Endothelial cell of umbilical vein (primary cell): ENCODE measurements at regions not wholly inside any gene's neighbourhood (a gene's known extent, or its start where the extent isn't known, plus 50 kb on each side); places are given as distances from the start of the nearest gene placed in this dataset.
A peak's percentile ranks its signal among the peaks of the same experiment; 100 is the strongest.

Experiments
- BruUV-seq: library from RNA; stranded (reverse); fragments of 400-500 nt; replicated peaks from 2 replicates; lab custom pipeline; 2021; lab: Mats Ljungman, UMichigan
- CTCF ChIA-PET: fragments of 300-600, 350-600 bp; sonication (Branson Sonifier 250); formaldehyde crosslinking; loops from one replicate; lab custom pipeline; 2021; ENCODE audit warnings: antibody characterized with exemption, inconsistent platforms; lab: Charles Lee
- POLR2A ChIA-PET: fragments of 300-600, 350-600 bp; sonication (Branson Sonifier 250); formaldehyde crosslinking; loops from one replicate; lab custom pipeline; 2021; ENCODE audit warnings: antibody characterized with exemption, inconsistent platforms; lab: Charles Lee
- DNase-seq: peaks from one replicate; pipeline ENCODE4 v3.0.0-alpha.2; 2011; ENCODE audit warnings: low read depth, low spot score
- FAIRE-seq: peaks from 2 replicates; lab custom pipeline; 2011; peaks lifted over from hg19 to GRCh38; lab: Jason Lieb, UNC
- H2AFZ ChIP-seq: 2 replicates; pipeline ENCODE4 v1.6.0; 2012; ENCODE audit warnings: low read depth, low read length, control low read depth, inconsistent platforms
- H3K27ac ChIP-seq: 2 replicates; pipeline ENCODE4 v1.5.1; 2011; ENCODE audit warnings: low read depth, mild to moderate bottlenecking, control low read depth, low read length, moderate library complexity; ENCODE audit not compliant: insufficient read depth
- H3K27me3 ChIP-seq, 2 experiments: 2 replicates each; pipeline versions ENCODE4 v1.6.0 to v1.6.1; 2011; ENCODE audit warnings: low read length in 2 of 2, mixed read lengths in 1 of 2; ENCODE audit not compliant: control insufficient read depth in 2 of 2, insufficient read depth in 2 of 2
- H3K36me3 ChIP-seq, 2 experiments: 2 replicates in 1 of 2; 3 replicates in 1 of 2; pipeline ENCODE4 v1.5.1; 2011; ENCODE audit warnings: low read length in 2 of 2, mild to moderate bottlenecking in 1 of 2, moderate library complexity in 1 of 2; ENCODE audit not compliant: control insufficient read depth in 2 of 2, insufficient read depth in 2 of 2; ENCODE audit errors: extremely low read depth in 1 of 2
- H3K4me1 ChIP-seq: 3 replicates; pipeline ENCODE4 v1.5.1; 2011; ENCODE audit warnings: mild to moderate bottlenecking, low read length; ENCODE audit not compliant: control insufficient read depth, insufficient read depth; ENCODE audit errors: extremely low read depth
- H3K4me2 ChIP-seq: 2 replicates; pipeline ENCODE4 v1.6.1; 2011; ENCODE audit warnings: low read length, control low read depth, mixed read lengths; ENCODE audit not compliant: insufficient read depth
- H3K4me3 ChIP-seq, 3 experiments: fragments of 200-600 bp in 1 of 3; sonication (generic), shearing (Covaris generic) in 1 of 3; replicated peaks in 1 of 3; 2 replicates each; pipeline ENCODE4 v1.5.1; 2011 to 2016; ENCODE audit warnings: control low read depth in 3 of 3, low read length in 3 of 3, mild to moderate bottlenecking in 2 of 3, inconsistent platforms in 1 of 3, low read depth in 1 of 3, moderate library complexity in 1 of 3; ENCODE audit not compliant: insufficient read depth in 1 of 3
- H3K79me2 ChIP-seq: 2 replicates; pipeline ENCODE4 v1.6.0; 2012; ENCODE audit warnings: low read length, inconsistent platforms; ENCODE audit not compliant: control insufficient read depth, insufficient read depth
- H3K9ac ChIP-seq: replicated peaks from 2 replicates; pipeline ENCODE3; 2011; ENCODE audit warnings: low read length, control low read depth; ENCODE audit not compliant: insufficient read depth; ENCODE audit errors: extremely low read depth
- H3K9me1 ChIP-seq: replicated peaks from 3 replicates; pipeline ENCODE4 v1.6.0; 2011; ENCODE audit warnings: mild to moderate bottlenecking, low read length; ENCODE audit not compliant: control insufficient read depth, insufficient read depth; ENCODE audit errors: extremely low read depth
- H3K9me3 ChIP-seq: replicated peaks from 2 replicates; pipeline ENCODE4 v1.5.1; 2012; ENCODE audit warnings: low read length, inconsistent platforms; ENCODE audit not compliant: control insufficient read depth, insufficient read depth
- H4K20me1 ChIP-seq: replicated peaks from 2 replicates; pipeline ENCODE3; 2011; ENCODE audit warnings: mild to moderate bottlenecking, low read length; ENCODE audit not compliant: control insufficient read depth, insufficient read depth; ENCODE audit errors: extremely low read depth
- EZH2 ChIP-seq: IDR thresholded peaks from 2 replicates; pipeline ENCODE4 v1.6.1; 2012; ENCODE audit warnings: borderline replicate concordance, low read depth, mild to moderate bottlenecking, moderate library complexity, low read length, inconsistent platforms; ENCODE audit not compliant: severe bottlenecking
- MYC ChIP-seq: IDR thresholded peaks from one replicate; pipeline ENCODE4 v1.6.1; 2011; ENCODE audit warnings: mild to moderate bottlenecking, low read depth, low read length
- dilution Hi-C: fragments of 300-500 bp; cut with MboI; formaldehyde crosslinking; loops from one replicate; pipeline ENCODE4 v1.15.0; 2019; ENCODE audit warnings: low sequenced_read_pairs; ENCODE audit not compliant: extremely low pct_ligation_motif_present
- intact Hi-C: fragments of 100-400 bp; cut with micrococcal nuclease; formaldehyde crosslinking; loops from one replicate; pipeline ENCODE4 v1.10.0; 2022
- TF ChIP-seq, protein P1 (sequence below), 2 donors: IDR thresholded peaks; 1 replicate in 1 of 2; 2 replicates in 1 of 2; pipeline ENCODE4 v1.5.1; 2011; ENCODE audit warnings: low read length in 2 of 2, mild to moderate bottlenecking in 2 of 2, moderate library complexity in 2 of 2, control low read depth in 1 of 2, inconsistent platforms in 1 of 2, low read depth in 1 of 2; ENCODE audit not compliant: insufficient read depth in 1 of 2; ENCODE audit errors: extremely low read depth in 1 of 2

- Histone ChIP-seq H3K4me2 (no peak overlapping the region), H3K4me1 (no peaks in the 10 kb centered on the region), H3K9me3 (no peaks in the 10 kb centered on the region), H3K4me3 (no peak overlapping the region), H3K9me1 (no peaks in the 10 kb centered on the region), H3K79me2 (no peaks in the 10 kb centered on the region), H3K36me3 (no peaks in the 10 kb centered on the region), H4K20me1 (no peaks in the 10 kb centered on the region), H3K9ac (no peak overlapping the region), H2AFZ (no peak overlapping the region), H3K27ac (no peak overlapping the region), H3K27me3 (no peaks in the 10 kb centered on the region)
- dilution Hi-C loops (no loop called here), intact Hi-C loops (no loop called here)
- CTCF ChIA-PET: interaction anchor here (1.2 kb wide), 1 partner anchor 10 kb away, joined by 3 read pairs; no protein-coding TSS in a partner anchor
- POLR2A ChIA-PET: no interaction called here
- DNase-seq (no peak), FAIRE-seq (no peak)
- TF ChIP-seq EZH2: no peak
- no TSS peak for BruUV-seq
Observed at GRCh38 chr3:11933529-11933928, 70.7 kb upstream of the SYN2 start.

DNA sequence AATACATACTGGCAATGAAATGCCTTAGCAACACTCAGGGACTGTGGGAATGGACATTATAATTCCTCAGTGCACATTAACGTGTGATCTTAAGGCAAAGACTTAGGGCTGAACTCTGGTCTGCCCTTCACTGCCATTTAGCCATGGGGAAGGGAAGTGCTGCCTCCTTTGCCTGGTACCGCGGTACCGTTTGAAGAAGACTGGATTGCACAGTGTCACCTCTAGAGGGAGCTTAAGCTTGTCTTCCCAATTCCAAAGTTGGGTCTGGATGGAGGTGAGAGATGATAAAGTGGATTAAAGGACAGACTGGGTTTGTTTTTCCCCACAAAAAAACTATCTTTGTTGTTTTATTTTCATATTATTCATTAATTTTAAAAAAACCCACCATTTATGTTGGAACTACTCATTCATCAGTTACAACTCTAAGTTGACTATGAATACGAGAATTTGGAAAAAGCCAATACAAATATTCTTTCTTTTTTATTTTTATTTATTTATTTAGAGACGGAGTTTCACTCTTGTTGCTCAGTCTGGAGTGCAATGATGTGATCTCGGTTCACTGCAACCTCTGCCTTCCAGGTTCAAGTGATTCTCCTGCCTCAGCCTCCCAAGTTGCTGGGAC is 60.0 kb upstream of the SYN2 start:
- BruUV-seq: no TSS peak
- peak; percentile 42 for DNase-seq
- H3K9me3 ChIP-seq: no peaks in the 10 kb centered on the region
- dilution Hi-C loops (no loop called here), intact Hi-C loops (loop anchor here (2.0 kb wide), 1 partner anchor 537 kb away; no protein-coding TSS in a partner anchor)
- no peaks in the 10 kb centered on the region for H3K27me3 ChIP-seq
- no peaks in the 10 kb centered on the region for H3K4me1 ChIP-seq
- H3K9me1 ChIP-seq: no peaks in the 10 kb centered on the region
- no peaks in the 10 kb centered on the region for H4K20me1 ChIP-seq
- no peak overlapping the region for H3K27ac ChIP-seq
- ChIA-PET CTCF (interaction anchor here (0.5 to 2.2 kb wide), 22 partner anchors 9 to 1306 kb away, joined by 3 to 18 read pairs (median 3); no protein-coding TSS in a partner anchor), POLR2A (no interaction called here)
- no peak overlapping the region for H3K4me2 ChIP-seq
- no peak for TF ChIP-seq MYC
- TF ChIP-seq, protein P1, sequence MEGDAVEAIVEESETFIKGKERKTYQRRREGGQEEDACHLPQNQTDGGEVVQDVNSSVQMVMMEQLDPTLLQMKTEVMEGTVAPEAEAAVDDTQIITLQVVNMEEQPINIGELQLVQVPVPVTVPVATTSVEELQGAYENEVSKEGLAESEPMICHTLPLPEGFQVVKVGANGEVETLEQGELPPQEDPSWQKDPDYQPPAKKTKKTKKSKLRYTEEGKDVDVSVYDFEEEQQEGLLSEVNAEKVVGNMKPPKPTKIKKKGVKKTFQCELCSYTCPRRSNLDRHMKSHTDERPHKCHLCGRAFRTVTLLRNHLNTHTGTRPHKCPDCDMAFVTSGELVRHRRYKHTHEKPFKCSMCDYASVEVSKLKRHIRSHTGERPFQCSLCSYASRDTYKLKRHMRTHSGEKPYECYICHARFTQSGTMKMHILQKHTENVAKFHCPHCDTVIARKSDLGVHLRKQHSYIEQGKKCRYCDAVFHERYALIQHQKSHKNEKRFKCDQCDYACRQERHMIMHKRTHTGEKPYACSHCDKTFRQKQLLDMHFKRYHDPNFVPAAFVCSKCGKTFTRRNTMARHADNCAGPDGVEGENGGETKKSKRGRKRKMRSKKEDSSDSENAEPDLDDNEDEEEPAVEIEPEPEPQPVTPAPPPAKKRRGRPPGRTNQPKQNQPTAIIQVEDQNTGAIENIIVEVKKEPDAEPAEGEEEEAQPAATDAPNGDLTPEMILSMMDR (IDR thresholded peaks at IDR 0.05; ENCODE audit: extremely low read depth in 1 of 2, insufficient read depth in 1 of 2, low read depth in 1 of 2, low read length in 2 of 2): peak; percentile 60 to 67
- H3K4me3 ChIP-seq: no peak overlapping the region
- peak overlapping the region; percentile 31 for H2AFZ ChIP-seq
- no peak for FAIRE-seq
- no peaks in the 10 kb centered on the region for H3K36me3 ChIP-seq
- H3K9ac ChIP-seq: no peak overlapping the region
- H3K79me2 ChIP-seq: no peaks in the 10 kb centered on the region
